Spleen (tissue), 7 donors: ENCODE measurements at regions not wholly inside any gene's neighbourhood (a gene's known extent, or its start where the extent isn't known, plus 50 kb on each side); places are given as distances from the start of the nearest gene placed in this dataset.

Experiments
- CTCF ChIP-seq, 11 experiments: fragments of 200-600 bp in 7 of 11; fragments of 450-650 bp in 4 of 11; sonication (generic) in 4 of 11; IDR thresholded peaks in 8 of 11; conservative IDR thresholded peaks in 3 of 11; 1 replicate in 7 of 11; 2 replicates in 4 of 11; pipeline versions ENCODE4 v1.4.0 to v1.8.0; 2016 to 2021; ENCODE audit warnings: antibody characterized with exemption in 11 of 11, inconsistent platforms in 4 of 11, mild to moderate bottlenecking in 1 of 11
- POLR2A ChIP-seq, 3 donors: fragments of 450-650 bp; IDR thresholded peaks; one replicate each; pipeline ENCODE4 v1.5.1; 2017; ENCODE audit warnings: antibody characterized with exemption in 3 of 3, mild to moderate bottlenecking in 1 of 3
- POLR2AphosphoS5 ChIP-seq, 3 donors: sonication (generic); formaldehyde crosslinking; IDR thresholded peaks; one replicate each; pipeline ENCODE4 v1.5.1; 2017; ENCODE audit warnings: antibody characterized with exemption in 3 of 3
- donor health status: DM: no; HTN: no; CAD: no; lungs with moderate emphysema.
- donor health status: DM: no; HTN: no; CAD: no.
- donor health status: DM: no; HTN: no; CAD: no.

GRCh38 chr15:92228830-92229229 lies 164.9 kb upstream of the ST8SIA2 start:
- TF ChIP-seq CTCF (IDR thresholded peaks at IDR 0.05 in 8 of 11, conservative IDR thresholded peaks at IDR 0.05 in 3 of 11) (no peak), POLR2AphosphoS5 (IDR thresholded peaks at IDR 0.05) (no peak), POLR2A (IDR thresholded peaks at IDR 0.05) (no peak)
